Fibroblast of skin of left biceps (primary cell): ENCODE measurements at regions not wholly inside any gene's neighbourhood (a gene's known extent, or its start where the extent isn't known, plus 50 kb on each side); places are given as distances from the start of the nearest gene placed in this dataset.
A peak's percentile ranks its signal among the peaks of the same experiment; 100 is the strongest.
"Not testable (repeated sequence)": the region's sequence is repeated elsewhere in the genome, so short reads cannot be mapped to it uniquely, and the experiment has no call there.

Experiments
- DNase-seq, 2 experiments: peaks; one replicate each; pipeline ENCODE4 v3.0.0-alpha.2; 2013; ENCODE audit warnings: low read depth in 2 of 2

DNA sequence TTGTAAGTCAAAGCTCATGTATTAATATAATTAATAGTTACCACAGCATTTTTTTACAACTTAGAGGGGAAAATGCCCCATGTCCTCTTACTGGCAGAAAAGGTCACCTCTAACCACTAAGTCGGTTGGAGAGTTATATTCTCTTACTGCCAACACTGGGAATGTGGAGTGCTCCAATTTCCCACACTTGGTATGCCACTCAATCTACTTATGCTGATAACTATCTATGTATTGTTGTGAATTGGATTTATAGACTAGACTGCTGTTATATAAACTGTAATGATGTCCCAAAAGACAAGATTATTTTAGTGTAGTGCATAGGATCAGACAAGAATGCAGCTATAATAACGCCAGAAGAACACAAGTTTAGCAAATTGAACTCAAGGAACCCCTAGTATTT, 2385.2 kb upstream of the C9orf72 start:
- DNase-seq = no peak

DNA sequence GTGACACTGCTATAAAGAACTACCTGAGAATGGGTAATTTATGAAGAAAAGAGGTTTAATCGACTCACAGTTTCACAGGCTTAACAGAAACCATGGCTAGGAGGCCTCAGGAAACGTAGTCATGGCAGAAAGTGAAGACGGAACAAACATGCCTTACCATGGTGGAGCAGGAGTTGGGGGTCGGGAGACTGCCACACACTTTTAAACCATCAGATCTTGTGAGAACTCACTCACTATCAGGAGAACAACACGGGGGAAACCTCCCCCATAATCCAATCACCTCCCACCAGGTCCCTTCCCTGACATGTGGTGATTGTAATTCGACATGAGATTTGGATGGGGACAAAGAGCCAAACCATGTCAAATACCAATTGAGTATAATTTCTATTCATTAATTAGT, 2392.6 kb upstream of the C9orf72 start:
- DNase-seq = no peak

DNA sequence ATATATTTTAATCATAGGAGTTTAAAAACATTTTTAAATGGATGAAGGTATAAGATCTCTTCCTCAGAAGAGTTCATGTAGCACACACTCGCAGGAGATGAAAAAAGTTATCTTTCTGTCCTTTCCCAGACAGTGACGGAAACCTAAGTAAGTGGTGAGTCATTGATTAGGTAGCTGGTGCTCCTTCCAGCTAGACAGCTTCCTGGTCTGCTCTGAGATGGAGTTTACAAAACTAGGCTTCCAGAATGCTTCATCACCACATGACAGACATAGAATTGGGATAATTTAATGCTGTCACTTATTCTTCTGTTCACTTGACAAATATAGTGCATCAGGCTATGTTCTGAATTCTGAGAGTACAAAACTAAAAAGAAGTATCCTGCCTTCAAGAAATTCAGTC, 2393.0 kb upstream of the C9orf72 start:
- peak in 1 of 2 experiments; percentile 6 for DNase-seq

DNA sequence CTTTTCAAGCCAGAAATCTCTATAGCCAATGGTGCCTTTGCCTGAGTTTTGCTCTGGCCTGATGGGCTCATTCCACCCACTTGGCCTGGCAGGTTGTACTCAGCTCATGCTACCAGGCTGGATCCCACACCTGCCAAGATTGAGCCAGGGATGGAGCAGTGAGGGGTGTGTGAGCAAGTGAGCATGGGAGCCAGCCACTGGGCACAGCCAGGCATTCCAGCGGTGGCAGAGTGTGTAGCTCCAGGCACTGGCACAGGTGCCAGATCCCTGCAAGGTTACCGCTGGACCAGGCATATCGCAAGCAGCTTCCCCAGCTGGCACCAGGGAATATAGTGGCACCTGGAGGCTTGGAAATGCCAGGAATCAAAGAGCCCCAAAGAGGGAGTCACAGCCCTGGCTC, 2395.6 kb upstream of the C9orf72 start:
- DNase-seq = no peak

DNA sequence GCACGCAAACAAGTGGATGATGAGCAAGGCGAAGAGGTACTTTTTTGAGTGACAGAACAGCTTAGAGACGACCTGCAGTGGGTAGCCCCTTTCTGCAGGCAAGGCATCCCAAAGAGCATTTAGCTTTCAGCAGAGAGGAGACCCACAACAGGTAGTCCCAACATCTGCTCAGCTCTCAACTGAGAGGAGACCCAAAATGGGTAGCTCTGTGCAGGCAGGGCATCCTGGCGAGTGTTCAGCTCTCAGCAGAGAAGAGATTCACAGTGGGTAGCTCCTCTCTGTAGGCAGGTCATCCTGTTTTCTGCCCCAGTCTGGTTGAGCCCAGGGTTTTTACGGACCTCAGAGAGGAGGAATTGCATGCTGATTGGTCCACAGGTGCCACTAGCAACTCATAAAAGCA, 2396.1 kb upstream of the C9orf72 start:
- DNase-seq = no peak

DNA sequence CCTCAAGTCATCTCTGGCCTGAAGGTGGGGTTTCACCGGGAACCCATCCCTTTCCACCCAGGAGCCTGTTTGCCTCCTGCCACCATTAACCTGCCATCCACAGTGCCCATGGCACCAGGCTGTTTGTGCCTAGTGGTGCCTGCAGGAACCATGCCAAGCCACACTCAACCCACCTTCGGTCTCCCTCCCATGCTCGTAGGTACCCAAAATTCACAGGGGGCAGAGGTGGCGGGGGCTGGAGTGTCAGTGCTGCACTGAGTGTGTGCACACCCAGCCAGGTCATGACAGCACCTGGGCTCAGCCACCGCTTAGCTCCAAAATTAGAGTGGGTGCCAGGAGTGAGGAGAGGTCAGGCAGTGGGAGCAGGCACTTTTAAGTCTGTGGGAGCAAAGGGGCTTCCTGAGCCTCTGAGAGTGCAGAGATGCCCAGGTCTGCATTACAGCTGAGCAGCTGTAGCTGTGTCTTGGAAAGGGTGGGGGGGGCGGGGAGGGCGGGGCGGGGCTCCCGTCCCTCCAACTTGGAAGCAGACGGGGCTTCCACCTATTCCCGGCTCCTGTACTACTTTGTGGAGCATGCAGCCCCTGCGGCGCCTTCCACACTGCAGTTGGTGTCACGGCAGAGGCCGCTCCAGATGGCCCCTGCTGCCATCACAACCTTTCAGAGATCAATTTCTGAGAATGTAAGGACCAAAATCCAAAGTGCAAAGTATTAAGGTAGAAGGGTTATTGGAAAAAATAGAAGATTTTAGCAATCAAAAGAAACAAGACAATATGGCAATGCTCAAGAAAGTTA, 2396.8 kb upstream of the C9orf72 start:
- DNase-seq = no peak

DNA sequence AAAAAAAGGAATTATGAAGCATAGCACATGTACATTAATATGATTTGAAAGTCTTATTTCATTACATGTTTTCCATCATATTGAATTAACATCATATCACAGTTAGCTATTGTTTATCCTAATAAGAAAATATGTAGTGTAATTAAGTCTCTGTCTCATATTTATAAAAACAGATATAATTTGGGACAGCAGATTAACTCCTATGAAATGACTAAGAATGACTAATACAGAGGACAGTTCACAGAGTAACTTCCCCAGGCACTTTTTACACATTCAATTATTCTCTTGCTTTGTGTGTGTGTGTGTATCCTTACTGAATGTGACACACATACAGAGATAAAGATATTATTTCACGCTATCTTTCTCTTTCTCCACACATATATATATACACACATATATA, 2400.9 kb upstream of the C9orf72 start:
- no peak for DNase-seq

DNA sequence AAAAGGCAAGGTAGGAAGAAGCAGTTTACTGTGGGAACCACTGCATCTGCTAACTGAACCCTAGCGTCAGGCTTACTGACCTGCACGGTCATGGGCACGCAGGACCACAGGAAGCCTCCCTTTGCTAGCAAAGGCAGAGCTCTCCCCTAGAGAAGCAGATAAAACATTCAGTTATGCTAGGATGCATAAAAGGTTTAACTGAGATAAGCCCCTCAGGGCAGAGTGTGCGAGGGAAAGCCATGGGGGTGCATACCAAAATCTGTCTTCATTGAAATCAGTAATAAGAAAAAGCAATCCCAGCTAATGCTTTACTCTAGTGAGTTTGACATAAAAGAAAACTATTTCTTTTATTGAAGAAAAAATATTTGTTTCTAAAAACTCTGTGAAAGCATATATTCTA, 2403.7 kb upstream of the C9orf72 start:
- no peak for DNase-seq

DNA sequence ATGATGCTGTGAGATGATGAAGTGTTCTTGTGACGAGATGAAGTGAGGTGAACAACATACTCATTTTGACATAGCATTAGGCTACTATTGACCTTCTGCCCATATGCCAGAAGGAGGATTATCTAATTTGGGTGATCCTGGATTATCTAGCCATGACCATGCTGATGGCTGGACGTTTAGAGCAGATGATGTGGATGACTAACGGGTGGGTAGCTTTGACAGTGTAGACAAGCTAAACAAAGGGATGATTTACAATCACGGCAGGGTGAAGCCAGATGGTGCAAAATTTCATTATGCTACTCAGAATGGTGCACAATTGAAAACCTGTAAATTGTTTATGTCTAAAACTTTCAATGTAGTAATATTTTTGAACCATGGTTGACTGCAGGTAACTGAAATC, 2403.4 kb upstream of the ACO1 start:
- no peak for DNase-seq

DNA sequence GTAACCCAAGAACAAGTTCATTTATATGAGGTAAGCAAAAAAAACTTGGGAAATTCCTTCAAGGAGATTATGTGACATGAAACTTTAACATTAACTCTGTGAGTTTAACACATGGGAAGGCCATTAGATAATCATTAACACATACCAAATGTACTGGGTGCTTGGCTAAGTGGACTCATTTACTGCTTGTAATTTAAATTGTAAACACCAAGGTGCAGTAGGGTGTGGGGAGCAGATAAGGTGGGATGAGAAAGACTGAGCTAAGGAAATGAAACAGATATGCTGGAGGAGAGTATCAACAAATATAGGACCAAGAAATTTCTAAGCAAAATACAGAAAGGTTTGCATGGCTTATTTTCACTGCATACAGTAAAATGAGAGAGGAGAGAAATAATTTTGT, 2384.8 kb upstream of the ACO1 start:
- DNase-seq = no peak

DNA sequence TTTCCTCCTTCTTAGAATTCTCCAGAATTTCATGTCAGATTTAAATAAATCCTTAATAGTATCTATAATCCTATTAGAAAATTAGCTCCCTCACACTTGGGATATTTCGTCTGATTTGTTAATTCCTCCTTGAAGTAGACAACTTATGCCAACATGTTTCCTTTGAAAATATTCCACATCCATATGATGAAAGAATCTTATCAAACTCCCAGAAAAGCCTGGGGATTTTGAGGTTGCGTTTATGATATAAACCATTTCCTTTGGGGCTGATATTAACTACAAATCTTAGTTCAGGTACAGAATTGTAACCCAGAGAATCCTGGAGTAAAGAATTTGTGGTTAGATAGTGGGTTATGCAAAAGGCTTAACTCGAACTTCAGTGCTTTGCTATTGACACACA, 2373.8 kb upstream of the ACO1 start:
- DNase-seq = no peak

DNA sequence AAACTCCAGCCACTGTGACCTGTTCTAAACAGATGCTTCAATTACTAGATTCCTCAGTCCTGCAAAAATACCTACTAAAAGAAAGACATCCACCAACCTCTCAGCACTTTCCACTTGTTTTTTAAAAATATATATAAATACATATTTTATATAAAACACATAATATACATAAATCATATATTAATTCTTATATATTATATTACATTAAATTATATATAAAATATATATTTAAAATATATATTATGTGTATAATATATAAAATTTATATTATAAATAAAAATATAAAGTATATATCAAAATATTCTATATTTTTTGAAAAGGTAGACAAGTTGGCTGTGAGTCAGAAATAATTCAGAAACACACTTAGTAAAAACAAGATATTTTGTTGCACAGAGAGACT, 2371.8 kb upstream of the ACO1 start:
- DNase-seq = no peak

DNA sequence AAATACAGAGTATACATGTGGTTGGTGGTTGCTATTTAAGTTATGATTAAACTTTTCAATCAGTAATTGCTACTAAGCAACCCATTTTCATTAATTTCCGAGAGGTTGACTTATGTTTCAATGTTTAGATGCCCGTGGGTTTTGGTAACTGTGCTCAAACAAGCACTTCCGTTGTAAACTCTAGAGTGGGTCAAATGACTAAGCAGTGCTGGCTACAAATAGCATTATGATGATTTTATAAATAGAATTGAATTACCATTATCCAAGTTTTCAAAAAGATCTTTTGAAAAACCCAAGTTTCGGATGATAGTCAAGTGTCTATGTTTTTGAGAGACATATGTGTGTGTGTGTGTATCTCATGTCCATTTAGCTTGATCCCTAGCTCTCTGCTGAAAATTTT, 2369.4 kb upstream of the ACO1 start:
- no peak for DNase-seq

DNA sequence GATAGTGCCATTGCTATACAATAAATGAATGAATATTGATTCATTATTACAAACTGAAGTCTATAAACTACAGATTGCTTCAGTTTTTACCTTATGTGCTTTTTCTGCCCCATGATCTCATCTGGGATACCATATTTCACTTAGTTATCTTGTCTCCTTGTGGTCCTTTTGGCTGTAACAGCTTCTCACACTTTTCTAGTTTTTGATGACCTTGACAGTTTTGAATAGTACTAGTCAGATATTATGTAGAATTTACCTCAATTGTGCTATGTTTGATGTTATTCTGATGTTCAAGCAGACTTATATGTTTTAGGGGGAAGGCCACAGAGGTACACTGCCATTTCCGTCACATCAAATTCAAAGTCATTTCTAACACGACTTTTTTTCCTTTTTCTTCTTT, 2364.3 kb upstream of the ACO1 start:
- no peak for DNase-seq

DNA sequence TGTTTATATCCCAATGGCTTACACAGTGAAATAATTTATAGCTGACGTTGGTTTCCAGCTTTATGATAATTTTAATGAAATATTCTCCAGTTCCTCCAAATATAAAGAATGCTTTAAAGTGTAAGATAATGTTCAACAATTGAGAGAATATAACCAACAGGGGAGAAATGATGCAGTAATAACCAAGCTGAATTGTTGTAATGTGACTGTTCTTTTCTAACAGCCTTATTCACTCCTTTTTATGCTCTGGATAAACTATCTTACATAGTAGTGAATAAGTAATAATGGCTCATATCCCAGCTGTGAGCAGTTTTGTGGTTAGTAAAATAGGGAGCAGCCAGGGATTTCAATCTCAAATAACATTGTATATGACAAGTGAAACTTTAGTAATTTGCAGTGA, 2348.7 kb upstream of the ACO1 start:
- DNase-seq = no peak

DNA sequence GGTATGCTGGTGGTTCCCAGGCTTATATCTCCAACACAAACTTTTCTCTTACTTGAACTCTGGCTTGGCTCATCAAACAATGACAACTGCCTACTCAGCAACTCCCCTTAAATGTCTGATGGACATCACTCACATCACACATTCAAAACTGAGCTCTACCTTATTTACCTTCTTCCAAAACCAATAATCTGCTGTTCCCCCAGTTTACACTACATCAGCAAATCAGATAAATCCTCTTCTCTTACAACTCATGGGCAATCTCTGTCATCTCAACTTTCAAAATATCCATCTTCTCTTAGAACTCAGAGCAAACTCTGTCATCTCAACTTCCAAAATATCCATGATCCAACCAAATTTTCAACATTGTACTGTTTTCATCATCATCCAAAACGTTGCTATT, 2347.9 kb upstream of the ACO1 start:
- no peak for DNase-seq

DNA sequence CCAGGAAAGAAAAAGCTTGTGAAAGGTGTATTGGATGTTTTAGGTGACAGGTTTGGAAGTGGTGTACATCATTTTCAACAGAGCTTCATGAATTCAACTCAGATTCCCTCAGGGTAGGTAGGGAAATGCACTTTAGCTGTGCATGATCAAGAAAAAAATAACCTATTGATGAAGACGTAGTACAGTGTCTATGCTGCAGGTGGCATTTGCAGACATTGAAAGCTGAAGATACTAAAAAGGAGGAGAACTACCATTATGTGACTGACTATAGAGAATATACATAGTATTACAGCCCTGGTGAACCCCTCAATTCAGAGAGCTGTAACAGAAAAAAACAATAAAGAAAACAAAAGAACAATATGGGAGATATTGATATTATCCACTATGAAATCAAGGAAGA, 2344.7 kb upstream of the ACO1 start:
- DNase-seq = no peak

DNA sequence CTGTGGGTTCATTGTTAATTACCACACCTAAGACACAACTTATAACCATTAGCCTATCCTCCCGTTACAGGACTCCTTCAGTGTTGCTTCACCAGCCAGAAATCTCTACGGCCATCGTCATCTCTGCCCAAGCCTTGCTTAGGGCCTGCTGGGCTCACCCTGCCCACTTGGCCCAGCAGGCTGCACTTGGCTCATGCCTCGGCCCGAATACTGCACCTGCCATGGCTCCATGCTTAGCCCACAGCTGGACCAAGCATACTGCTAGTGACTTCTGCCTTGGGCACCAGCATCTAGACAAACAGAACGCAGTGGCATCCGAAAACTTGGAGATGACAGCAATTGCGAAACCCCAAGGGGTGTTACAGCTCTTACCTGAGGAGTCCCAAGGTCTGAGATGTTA, 2336.0 kb upstream of the ACO1 start:
- no peak for DNase-seq

DNA sequence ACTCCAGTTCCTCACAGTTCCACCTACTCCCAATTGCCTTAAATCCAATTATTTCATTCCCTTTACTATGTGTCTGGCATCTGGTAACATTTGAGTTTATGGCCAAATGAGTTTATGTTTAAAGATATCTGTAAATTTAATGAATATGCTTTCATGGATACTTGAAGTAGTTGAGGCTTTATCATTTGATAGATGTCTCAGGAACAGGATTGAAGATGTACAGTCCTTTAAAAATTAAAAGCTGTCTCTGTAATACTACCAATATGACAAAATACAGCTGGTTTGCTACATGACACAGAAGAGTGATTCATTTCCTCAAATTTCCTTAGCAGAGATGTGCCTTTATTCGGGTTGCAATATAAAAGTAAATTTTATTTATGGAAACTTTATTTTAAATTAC, 2326.0 kb upstream of the ACO1 start:
- no peak for DNase-seq

DNA sequence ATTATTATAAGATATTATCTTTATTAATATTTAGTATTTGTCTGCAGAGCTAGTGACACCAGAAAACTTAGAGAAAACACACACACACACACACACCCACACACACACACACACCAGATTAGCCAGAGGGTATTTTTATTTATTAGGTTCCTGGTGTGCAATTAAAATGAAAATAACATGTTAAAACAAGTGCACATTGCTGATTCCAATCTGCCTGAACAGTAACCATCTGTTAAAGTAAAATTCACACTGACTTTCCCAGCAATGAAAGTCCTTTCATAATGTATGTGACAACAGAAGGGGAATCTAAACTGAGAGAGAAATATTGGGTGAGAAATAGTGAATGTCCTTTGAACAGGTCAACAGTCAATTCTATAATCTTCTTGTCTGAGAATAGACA, 2323.5 kb upstream of the ACO1 start:
- no peak for DNase-seq

DNA sequence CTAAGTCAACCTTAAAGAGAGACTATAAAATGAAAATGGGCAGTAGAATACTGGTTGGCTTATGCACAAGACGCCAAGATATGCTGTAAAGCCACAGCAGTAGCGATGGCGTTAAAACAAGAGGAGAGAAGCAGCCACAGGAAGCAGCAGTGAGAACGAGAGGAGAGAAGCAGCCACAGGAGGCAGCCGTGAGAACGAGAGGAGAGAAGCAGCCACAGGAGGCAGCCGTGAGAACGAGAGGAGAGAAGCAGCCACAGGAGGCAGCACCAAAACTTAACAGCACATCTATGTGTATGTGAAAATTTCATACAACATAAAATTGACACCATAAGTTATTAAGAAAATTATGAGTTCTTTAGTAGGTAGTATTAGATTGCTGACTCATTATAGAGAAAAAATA, 2318.6 kb upstream of the ACO1 start:
- DNase-seq = no peak

DNA sequence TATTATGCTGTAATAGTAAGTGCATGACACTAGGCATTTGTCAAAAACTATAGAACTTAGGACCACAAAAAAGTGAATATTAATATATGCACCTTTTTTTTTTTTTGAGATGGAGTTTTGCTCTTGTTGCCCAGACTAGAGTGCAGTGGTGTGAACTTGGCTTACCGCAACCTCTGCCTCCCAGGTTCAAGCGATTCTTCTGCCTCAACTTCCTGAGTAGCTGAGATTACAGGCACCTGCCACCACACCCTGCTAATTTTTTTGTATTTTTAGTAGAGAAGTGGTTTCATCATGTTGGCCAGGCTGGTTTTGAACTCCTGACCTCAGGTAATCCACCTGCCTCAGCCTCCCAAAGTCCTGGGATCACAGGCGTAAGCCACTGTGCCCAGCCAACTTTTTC, 2315.2 kb upstream of the ACO1 start:
- DNase-seq = not testable (repeated sequence)

DNA sequence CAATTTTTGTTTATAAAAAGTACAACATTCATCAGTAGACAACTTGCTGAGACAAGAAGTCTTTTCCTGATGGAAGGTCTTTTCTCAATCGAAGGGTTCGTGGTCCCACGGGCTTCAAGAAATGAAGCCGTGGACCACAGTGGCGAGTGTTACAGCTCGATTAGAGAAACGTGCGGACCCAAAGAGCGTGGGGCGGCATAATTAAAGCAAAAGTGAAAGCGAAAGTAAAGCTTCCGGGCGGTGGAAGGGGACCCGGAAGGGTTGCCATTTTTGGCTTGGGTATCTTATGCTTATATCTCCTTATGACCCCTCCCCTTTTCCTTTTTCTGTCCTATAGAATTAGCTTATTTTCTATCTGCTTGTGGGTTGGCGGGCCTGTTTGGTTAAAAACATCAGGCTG, 2309.4 kb upstream of the ACO1 start:
- no peak for DNase-seq

DNA sequence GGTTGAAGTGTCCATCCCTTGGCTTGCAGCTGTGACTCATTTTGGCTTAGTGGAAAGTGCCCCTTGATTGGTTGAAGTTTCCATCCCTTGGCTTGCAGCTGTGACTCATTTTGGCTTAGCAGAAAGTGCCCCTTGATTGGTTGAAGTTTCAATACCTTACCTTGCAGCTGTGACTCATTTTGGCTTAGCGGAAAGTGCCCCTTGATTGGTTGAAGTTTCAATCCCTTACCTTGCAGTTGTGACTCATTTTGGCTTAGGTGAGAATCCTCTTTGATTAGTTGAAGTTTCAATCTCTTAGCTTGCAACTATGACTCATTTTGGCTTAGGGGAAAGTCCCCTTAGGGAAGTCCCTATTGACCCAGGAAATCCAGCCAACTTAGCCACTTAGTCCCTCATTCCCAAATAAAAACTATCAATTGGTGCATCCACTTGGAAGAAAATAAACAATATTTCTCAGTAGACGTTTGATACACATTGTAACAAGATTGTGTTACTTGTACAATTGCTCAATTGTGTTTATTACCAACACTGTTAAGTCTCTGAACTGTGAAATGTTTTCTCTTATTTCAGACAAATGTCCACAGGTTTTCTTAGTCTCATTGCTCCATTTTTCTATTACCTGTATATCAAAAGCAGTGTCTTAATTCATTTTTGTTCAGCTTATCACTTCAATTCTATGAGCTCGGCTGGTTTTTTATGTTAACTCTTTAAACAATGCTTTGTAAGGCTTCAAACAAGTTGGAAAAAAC, 2308.8 kb upstream of the ACO1 start:
- DNase-seq = no peak
